Activated CD8-positive, alpha-beta memory T cell treated with anti-CD3 and anti-CD28 coated beads, Interleukin-2, amount 10 ng/mL, durations not matched to agents 7 days and 5 days (primary cell): ENCODE measurements at regions not wholly inside any gene's neighbourhood (a gene's known extent, or its start where the extent isn't known, plus 50 kb on each side); places are given as distances from the start of the nearest gene placed in this dataset.
"Not testable (repeated sequence)": the region's sequence is repeated elsewhere in the genome, so short reads cannot be mapped to it uniquely, and the experiment has no call there.

Experiments
- ATAC-seq: fragments of 150-1000 bp; cut with Tn5 transposase; one replicate; pipeline ENCODE4 v1.10.0; 2021; ENCODE audit warnings: moderate library complexity
- CTCF ChIA-PET: fragments of 350-600 bp; sonication (Branson Sonifier 250); formaldehyde crosslinking; loops from one replicate; lab custom pipeline; 2021; ENCODE audit warnings: antibody characterized with exemption; lab: Charles Lee
- DNase-seq: peaks from one replicate; pipeline ENCODE4 v3.0.0-alpha.2; 2020
- H3K27ac Mint-ChIP-seq: one replicate; pipeline ENCODE4 v1.8.0; 2021; ENCODE audit warnings: mild to moderate bottlenecking, mixed read lengths
- H3K27me3 Mint-ChIP-seq: one replicate; pipeline ENCODE4 v1.8.0; 2021; ENCODE audit warnings: mixed read lengths
- H3K36me3 Mint-ChIP-seq: one replicate; pipeline ENCODE4 v1.8.0; 2021; ENCODE audit warnings: mild to moderate bottlenecking, mixed read lengths
- H3K4me1 Mint-ChIP-seq: one replicate; pipeline ENCODE4 v1.8.0; 2021; ENCODE audit warnings: mixed read lengths
- H3K4me3 Mint-ChIP-seq: one replicate; pipeline ENCODE4 v1.8.0; 2021; ENCODE audit warnings: mild to moderate bottlenecking, moderate library complexity, mixed read lengths
- H3K9me3 Mint-ChIP-seq: one replicate; pipeline ENCODE4 v1.8.0; 2022; ENCODE audit warnings: low read depth, mixed read lengths

- Mint-ChIP-seq H3K27ac (no peak overlapping the region), H3K27me3 (no peaks in the 10 kb centered on the region), H3K36me3 (no peaks in the 10 kb centered on the region), H3K4me3 (no peak overlapping the region), H3K9me3 (peaks cover 14% of the 10 kb centered on the region), H3K4me1 (no peaks in the 10 kb centered on the region)
- ATAC-seq (no peak), DNase-seq (no peak)
- CTCF ChIA-PET: no interaction called here
Observed at GRCh38 chr1:95876276-95876675, 642.3 kb downstream of the RWDD3 start.

- Mint-ChIP-seq H3K27me3 (no peaks in the 10 kb centered on the region), H3K4me3 (no peak overlapping the region), H3K36me3 (no peaks in the 10 kb centered on the region), H3K27ac (no peak overlapping the region), H3K4me1 (no peaks in the 10 kb centered on the region), H3K9me3 (peaks cover 16% of the 10 kb centered on the region)
- no peak for ATAC-seq
- DNase-seq: no peak
- CTCF ChIA-PET: no interaction called here
Observed at GRCh38 chr1:95879498-95880050, 645.6 kb downstream of the RWDD3 start.

DNA sequence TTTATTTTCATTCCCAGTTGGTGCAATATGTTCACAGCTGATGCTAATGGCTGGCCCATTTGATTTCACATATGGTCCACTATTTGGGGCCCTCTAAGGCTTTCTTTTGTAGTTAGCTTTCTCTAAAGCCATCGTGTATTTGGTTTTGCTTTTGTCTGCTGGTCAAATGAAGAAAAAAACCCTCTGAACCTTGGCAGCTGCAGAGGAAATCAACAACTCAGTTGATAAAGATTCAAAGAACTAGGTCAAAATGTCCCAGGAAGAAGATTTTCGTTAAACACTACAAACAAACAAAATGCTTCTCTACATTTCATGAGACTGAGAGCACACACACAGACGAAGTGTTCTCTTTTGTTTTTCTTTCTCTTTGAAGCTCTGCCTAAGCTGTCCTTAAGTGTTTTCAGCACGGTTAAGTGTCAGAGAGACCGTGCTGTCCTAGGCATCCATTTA is 655.0 kb downstream of the RWDD3 start:
- Mint-ChIP-seq H3K4me3 (no peak overlapping the region), H3K27ac (no peak overlapping the region), H3K4me1 (no peaks in the 10 kb centered on the region), H3K36me3 (no peaks in the 10 kb centered on the region), H3K27me3 (no peaks in the 10 kb centered on the region), H3K9me3 (peaks cover 6% of the 10 kb centered on the region)
- CTCF ChIA-PET: no interaction called here
- ATAC-seq (no peak), DNase-seq (no peak)

DNA sequence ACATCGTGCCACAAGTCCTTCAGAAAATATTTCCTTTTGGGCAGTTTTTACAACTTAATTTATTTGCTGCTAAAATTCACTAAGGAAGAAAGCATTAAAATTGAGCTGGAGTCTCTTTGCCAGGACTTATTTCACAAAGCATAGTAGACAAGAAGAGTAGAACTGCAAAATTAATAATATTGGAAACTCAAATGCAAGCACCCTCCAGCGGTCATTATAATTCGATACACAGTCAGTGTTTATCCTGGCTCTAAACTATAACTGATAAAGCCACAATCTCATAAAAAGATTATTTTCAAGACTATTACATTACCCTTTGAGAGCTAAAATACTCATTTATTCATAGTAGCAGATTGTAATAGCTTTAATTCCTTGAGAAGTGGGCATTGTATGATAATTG is 655.4 kb downstream of the RWDD3 start:
- no peaks in the 10 kb centered on the region for H3K27me3 Mint-ChIP-seq
- peaks cover 6% of the 10 kb centered on the region for H3K9me3 Mint-ChIP-seq
- no peaks in the 10 kb centered on the region for H3K36me3 Mint-ChIP-seq
- ATAC-seq (no peak), DNase-seq (no peak)
- no peak overlapping the region for H3K4me3 Mint-ChIP-seq
- no peaks in the 10 kb centered on the region for H3K4me1 Mint-ChIP-seq
- CTCF ChIA-PET: no interaction called here
- no peak overlapping the region for H3K27ac Mint-ChIP-seq

- Mint-ChIP-seq H3K27me3 (no peaks in the 10 kb centered on the region), H3K4me1 (no peaks in the 10 kb centered on the region), H3K27ac (no peak overlapping the region), H3K36me3 (no peaks in the 10 kb centered on the region), H3K4me3 (no peak overlapping the region), H3K9me3 (peaks cover 3% of the 10 kb centered on the region)
- no peak for DNase-seq
- no peak for ATAC-seq
- CTCF ChIA-PET: no interaction called here
Observed at GRCh38 chr1:95893921-95894320, 659.9 kb downstream of the RWDD3 start.

- no peak overlapping the region for H3K4me3 Mint-ChIP-seq
- peaks cover 3% of the 10 kb centered on the region for H3K9me3 Mint-ChIP-seq
- ATAC-seq: no peak
- H3K36me3 Mint-ChIP-seq: no peaks in the 10 kb centered on the region
- no peaks in the 10 kb centered on the region for H3K27me3 Mint-ChIP-seq
- no peaks in the 10 kb centered on the region for H3K4me1 Mint-ChIP-seq
- DNase-seq: no peak
- no peak overlapping the region for H3K27ac Mint-ChIP-seq
- CTCF ChIA-PET: no interaction called here
Observed at GRCh38 chr1:95903060-95903459, 669.0 kb downstream of the RWDD3 start.

- Mint-ChIP-seq H3K4me1 (no peaks in the 10 kb centered on the region), H3K27ac (no peak overlapping the region), H3K36me3 (no peaks in the 10 kb centered on the region), H3K9me3 (no peaks in the 10 kb centered on the region), H3K4me3 (no peak overlapping the region), H3K27me3 (no peaks in the 10 kb centered on the region)
- CTCF ChIA-PET: no interaction called here
- no peak for ATAC-seq
- DNase-seq: no peak
Observed at GRCh38 chr1:95905818-95906395, 671.9 kb downstream of the RWDD3 start.

- H3K9me3 Mint-ChIP-seq, ATAC-seq, DNase-seq, H3K4me3 Mint-ChIP-seq, H3K27me3 Mint-ChIP-seq, H3K4me1 Mint-ChIP-seq, CTCF ChIA-PET, H3K27ac Mint-ChIP-seq, H3K36me3 Mint-ChIP-seq: not testable (repeated sequence)
Observed at GRCh38 chr1:95911739-95912138, 677.7 kb downstream of the RWDD3 start.

DNA sequence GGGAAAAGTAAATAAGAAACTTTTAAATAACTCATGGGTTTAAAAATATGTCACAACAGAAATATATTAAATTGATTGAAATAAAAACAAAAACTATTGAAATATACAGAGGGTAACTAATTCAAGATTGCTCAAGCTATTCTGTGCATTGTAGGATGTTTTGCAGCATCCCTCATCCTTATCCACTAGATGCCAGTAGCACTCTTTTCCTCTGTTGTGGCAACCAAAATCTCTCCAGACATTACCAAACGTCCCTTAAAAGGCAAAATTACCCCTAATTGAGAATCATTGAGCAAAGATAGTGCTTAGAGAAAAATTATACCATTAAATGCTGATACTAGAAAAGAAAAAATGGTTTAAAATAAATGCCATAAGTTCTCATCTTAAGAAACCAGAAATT is 682.6 kb downstream of the RWDD3 start:
- H3K4me3 Mint-ChIP-seq: no peak overlapping the region
- H3K4me1 Mint-ChIP-seq: no peaks in the 10 kb centered on the region
- H3K9me3 Mint-ChIP-seq: peaks cover 7% of the 10 kb centered on the region
- ATAC-seq (no peak), DNase-seq (no peak)
- CTCF ChIA-PET: no interaction called here
- no peaks in the 10 kb centered on the region for H3K36me3 Mint-ChIP-seq
- H3K27ac Mint-ChIP-seq: no peak overlapping the region
- no peaks in the 10 kb centered on the region for H3K27me3 Mint-ChIP-seq

DNA sequence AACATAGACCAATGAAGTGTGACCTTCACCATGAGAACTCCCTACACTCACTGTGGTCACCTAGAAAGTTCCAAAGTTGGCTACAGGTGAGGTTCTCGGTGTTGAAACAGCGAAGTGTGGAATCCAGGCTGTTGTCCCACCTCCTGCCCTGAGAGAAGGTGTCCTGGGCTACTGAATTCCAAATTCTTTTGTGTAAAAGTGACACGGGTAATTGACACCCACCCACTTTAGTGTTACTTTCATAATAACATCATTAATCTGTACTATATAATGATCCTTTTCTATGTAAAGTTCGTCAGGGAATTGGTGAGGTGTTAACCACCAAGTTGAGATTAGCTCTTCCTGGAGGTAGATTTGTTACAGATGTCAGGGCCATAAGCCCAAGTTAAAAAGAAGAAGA is 690.7 kb downstream of the RWDD3 start:
- CTCF ChIA-PET: no interaction called here
- Mint-ChIP-seq H3K27ac (no peak overlapping the region), H3K4me3 (no peak overlapping the region), H3K36me3 (no peaks in the 10 kb centered on the region), H3K9me3 (peaks cover 7% of the 10 kb centered on the region), H3K27me3 (no peaks in the 10 kb centered on the region), H3K4me1 (no peaks in the 10 kb centered on the region)
- no peak for DNase-seq
- ATAC-seq: no peak

DNA sequence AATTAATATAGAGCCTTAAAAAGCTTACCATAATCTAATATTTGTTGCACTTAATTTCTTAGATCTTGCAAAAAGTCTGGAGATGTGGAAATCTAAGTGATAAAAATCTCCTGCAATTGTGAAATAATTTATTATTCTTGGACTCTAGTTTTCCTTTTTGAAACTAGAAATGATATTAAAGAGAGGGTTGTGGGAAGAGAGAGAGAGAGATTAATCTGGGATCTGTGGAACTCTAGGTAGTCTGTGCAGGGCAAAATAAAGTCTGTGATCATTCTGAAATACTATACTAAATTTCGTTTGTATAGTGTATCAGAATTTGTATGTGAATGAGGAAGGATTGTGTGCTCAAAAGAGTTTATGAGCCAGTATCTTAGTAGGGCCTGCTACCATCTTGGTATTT is 692.3 kb downstream of the RWDD3 start:
- no peak for ATAC-seq
- H3K27me3 Mint-ChIP-seq: no peaks in the 10 kb centered on the region

DNA sequence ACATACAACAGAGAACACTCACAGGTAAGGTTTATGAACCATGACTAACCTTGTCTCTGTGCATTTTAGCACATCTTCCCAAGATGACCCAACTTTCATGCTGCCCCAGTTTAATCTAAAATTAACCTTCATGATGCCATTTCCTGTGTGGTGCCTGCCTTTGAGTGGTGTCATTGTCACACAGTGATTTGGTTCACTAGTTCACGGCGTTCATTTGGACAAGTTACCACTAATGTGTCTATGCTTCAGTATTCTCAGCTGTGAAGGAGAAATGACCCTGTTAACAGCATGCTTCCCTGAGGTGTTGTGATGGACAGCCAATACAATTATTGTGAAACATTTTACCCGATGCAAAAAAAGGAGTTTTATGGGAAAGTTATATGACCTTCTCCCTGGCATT is 693.1 kb downstream of the RWDD3 start:
- DNase-seq (no peak), ATAC-seq (no peak)
- Mint-ChIP-seq H3K4me1 (no peaks in the 10 kb centered on the region), H3K9me3 (peaks cover 7% of the 10 kb centered on the region), H3K4me3 (no peak overlapping the region), H3K27me3 (no peaks in the 10 kb centered on the region), H3K36me3 (no peaks in the 10 kb centered on the region), H3K27ac (no peak overlapping the region)
- CTCF ChIA-PET: interaction anchor here (0.6 kb wide), 1 partner anchor 282 kb away, joined by 3 read pairs; no protein-coding TSS in a partner anchor

More for the DNA sequence above, 692.3 kb downstream of the RWDD3 start:
- H3K9me3 Mint-ChIP-seq: peaks cover 10% of the 10 kb centered on the region
- H3K4me1 Mint-ChIP-seq: no peaks in the 10 kb centered on the region
- H3K36me3 Mint-ChIP-seq: no peaks in the 10 kb centered on the region
- CTCF ChIA-PET: interaction anchor here (0.6 kb wide), 1 partner anchor 282 kb away, joined by 3 read pairs; no protein-coding TSS in a partner anchor
- H3K4me3 Mint-ChIP-seq: no peak overlapping the region
- no peak overlapping the region for H3K27ac Mint-ChIP-seq
- DNase-seq: no peak

- H3K9me3 Mint-ChIP-seq: no peaks in the 10 kb centered on the region
- H3K4me3 Mint-ChIP-seq: no peak overlapping the region
- H3K27ac Mint-ChIP-seq: no peak overlapping the region
- CTCF ChIA-PET: no interaction called here
- ATAC-seq (no peak), DNase-seq (no peak)
- no peaks in the 10 kb centered on the region for H3K4me1 Mint-ChIP-seq
- H3K36me3 Mint-ChIP-seq: no peaks in the 10 kb centered on the region
- H3K27me3 Mint-ChIP-seq: no peaks in the 10 kb centered on the region
Observed at GRCh38 chr1:95935719-95936118, 701.7 kb downstream of the RWDD3 start.

DNA sequence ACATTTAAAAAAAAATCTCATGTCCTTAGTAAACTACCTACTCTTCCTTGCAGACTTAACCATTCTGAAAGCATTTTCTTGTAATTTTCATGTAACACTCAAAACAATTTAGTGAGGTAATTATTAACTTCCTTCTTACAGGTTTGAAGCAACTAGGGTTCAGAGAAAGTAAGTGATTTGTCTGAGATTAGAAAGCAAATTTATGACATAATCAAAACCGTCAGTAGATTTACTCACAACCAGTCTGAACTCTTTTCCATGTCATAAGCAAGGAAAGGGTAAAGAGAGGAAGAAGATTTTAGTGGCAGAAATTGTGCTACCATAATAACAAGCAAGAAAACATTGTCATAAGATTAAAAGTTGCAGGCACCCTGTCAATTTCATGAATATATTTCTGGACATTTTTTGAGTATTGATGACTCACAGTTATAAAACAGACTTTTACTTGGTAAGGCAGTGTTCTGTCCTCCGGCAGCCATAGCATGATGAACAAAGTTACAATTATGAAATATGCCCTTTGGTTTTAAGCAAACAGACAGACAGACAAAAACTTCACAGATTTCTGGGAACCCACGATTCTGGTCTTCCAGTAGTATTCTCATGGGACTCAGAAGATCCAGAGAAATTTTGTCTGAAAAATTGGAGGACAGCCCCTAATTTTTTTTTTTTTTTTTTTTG is 707.2 kb downstream of the RWDD3 start:
- no peaks in the 10 kb centered on the region for H3K36me3 Mint-ChIP-seq
- H3K9me3 Mint-ChIP-seq: no peaks in the 10 kb centered on the region
- ATAC-seq (no peak), DNase-seq (no peak)
- no peak overlapping the region for H3K27ac Mint-ChIP-seq
- CTCF ChIA-PET: no interaction called here
- H3K4me1 Mint-ChIP-seq: no peaks in the 10 kb centered on the region
- H3K4me3 Mint-ChIP-seq: no peak overlapping the region
- no peaks in the 10 kb centered on the region for H3K27me3 Mint-ChIP-seq
